GM21447 (cell line): ENCODE measurements at regions not wholly inside any gene's neighbourhood (a gene's known extent, or its start where the extent isn't known, plus 50 kb on each side); places are given as distances from the start of the nearest gene placed in this dataset.
A peak's percentile ranks its signal among the peaks of the same experiment; 100 is the strongest.

Experiments
- ATAC-seq: cut with Tn5 transposase; IDR thresholded peaks from one replicate; pipeline ENCODE4 v1.9.1; 2021; ENCODE audit not compliant: unreplicated experiment

GRCh38 chr7:18151422-18151821, 123.8 kb upstream of the PRPS1L1 start:
- ATAC-seq, result no peak

GRCh38 chr7:18153183-18153748, 125.6 kb upstream of the PRPS1L1 start:
- no peak for ATAC-seq

GRCh38 chr7:18154726-18155125, 127.1 kb upstream of the PRPS1L1 start:
- ATAC-seq, result no peak

GRCh38 chr7:18157233-18157632, 129.6 kb upstream of the PRPS1L1 start:
- ATAC-seq, result no peak

GRCh38 chr7:18162657-18163056, 135.0 kb upstream of the PRPS1L1 start:
- no peak for ATAC-seq

GRCh38 chr7:18163091-18163490, 135.4 kb upstream of the PRPS1L1 start:
- ATAC-seq, result no peak

- no peak for ATAC-seq
Observed at GRCh38 chr7:18165166-18165565, 137.5 kb upstream of the PRPS1L1 start.

GRCh38 chr7:18166002-18166401, 138.4 kb upstream of the PRPS1L1 start:
- no peak for ATAC-seq

- no peak for ATAC-seq
Observed at GRCh38 chr7:18167815-18168214, 140.2 kb upstream of the PRPS1L1 start.

GRCh38 chr7:18174996-18175395, 147.3 kb upstream of the PRPS1L1 start:
- no peak for ATAC-seq

- no peak for ATAC-seq
Observed at GRCh38 chr7:18175801-18176450, 148.3 kb upstream of the PRPS1L1 start.

GRCh38 chr7:18177129-18177814, 149.6 kb upstream of the PRPS1L1 start:
- ATAC-seq, result no peak

GRCh38 chr7:18177815-18178660, 150.4 kb upstream of the PRPS1L1 start:
- ATAC-seq, result peak; percentile 90

- ATAC-seq, result no peak
Observed at GRCh38 chr7:18179093-18179492, 151.4 kb upstream of the PRPS1L1 start.

GRCh38 chr7:18180685-18181084, 153.0 kb upstream of the PRPS1L1 start:
- ATAC-seq, result no peak

- ATAC-seq, result no peak
Observed at GRCh38 chr7:18189500-18190126, 162.0 kb upstream of the PRPS1L1 start.

- ATAC-seq, result no peak
Observed at GRCh38 chr7:18191341-18191740, 163.7 kb upstream of the PRPS1L1 start.

GRCh38 chr7:18191862-18192625, 164.4 kb upstream of the PRPS1L1 start:
- ATAC-seq, result no peak

- ATAC-seq, result no peak
Observed at GRCh38 chr7:18194616-18195015, 167.0 kb upstream of the PRPS1L1 start.

GRCh38 chr7:18196638-18197037, 169.0 kb upstream of the PRPS1L1 start:
- ATAC-seq, result no peak
